Esophagus mucosa (tissue), 1 donor: ENCODE measurements at regions not wholly inside any gene's neighbourhood (a gene's known extent, or its start where the extent isn't known, plus 50 kb on each side); places are given as distances from the start of the nearest gene placed in this dataset.

Source experiments
- ATAC-seq: fragments of 200-7000 bp; cut with Tn5 transposase; one replicate; pipeline ENCODE4 v1.9.1; 2020
- donor health status: DM: yes; HTN: yes; CAD: no.

- ATAC-seq = no peak
These were observed 371.6 kb downstream of the HRH4 start for GRCh38 chr18:24831871-24832665.

GRCh38 chr18:24835751-24836150 lies 375.3 kb downstream of the HRH4 start:
- ATAC-seq = no peak

GRCh38 chr18:24837066-24837465 lies 376.6 kb downstream of the HRH4 start:
- no peak for ATAC-seq

GRCh38 chr18:24840051-24840450 lies 379.6 kb downstream of the HRH4 start:
- ATAC-seq = no peak

GRCh38 chr18:24840640-24841039 lies 380.2 kb downstream of the HRH4 start:
- no peak for ATAC-seq

GRCh38 chr18:24841536-24841935 lies 381.1 kb downstream of the HRH4 start:
- ATAC-seq = no peak

- ATAC-seq = no peak
These were observed 382.7 kb downstream of the HRH4 start for GRCh38 chr18:24843123-24843522.

GRCh38 chr18:24846138-24846537 lies 385.7 kb downstream of the HRH4 start:
- no peak for ATAC-seq

- no peak for ATAC-seq
These were observed 390.1 kb downstream of the HRH4 start for GRCh38 chr18:24850532-24850931.

- ATAC-seq = no peak
These were observed 392.6 kb downstream of the HRH4 start for GRCh38 chr18:24853076-24853475.

GRCh38 chr18:24860978-24861680 lies 400.7 kb downstream of the HRH4 start:
- no peak for ATAC-seq

- no peak for ATAC-seq
These were observed 401.9 kb downstream of the HRH4 start for GRCh38 chr18:24862201-24862816.

GRCh38 chr18:24868311-24868710 lies 407.9 kb downstream of the HRH4 start:
- no peak for ATAC-seq

- no peak for ATAC-seq
These were observed 408.4 kb downstream of the HRH4 start for GRCh38 chr18:24868760-24869237.

- no peak for ATAC-seq
These were observed 408.8 kb downstream of the HRH4 start for GRCh38 chr18:24869285-24869684.

GRCh38 chr18:24875286-24875685 lies 414.8 kb downstream of the HRH4 start:
- ATAC-seq = no peak

- ATAC-seq = no peak
These were observed 415.3 kb downstream of the HRH4 start for GRCh38 chr18:24875777-24876176.

GRCh38 chr18:24876266-24876665 lies 415.8 kb downstream of the HRH4 start:
- ATAC-seq = no peak

GRCh38 chr18:24877066-24877465 lies 416.6 kb downstream of the HRH4 start:
- ATAC-seq = no peak

GRCh38 chr18:24877546-24877945 lies 417.1 kb downstream of the HRH4 start:
- no peak for ATAC-seq

GRCh38 chr18:24878289-24878688 lies 417.9 kb downstream of the HRH4 start:
- ATAC-seq = no peak

- no peak for ATAC-seq
These were observed 424.8 kb downstream of the HRH4 start for GRCh38 chr18:24885276-24885675.

GRCh38 chr18:24894880-24895279 lies 434.4 kb downstream of the HRH4 start:
- ATAC-seq = no peak

GRCh38 chr18:24897461-24897860 lies 437.0 kb downstream of the HRH4 start:
- ATAC-seq = no peak
